ENCODE measurements at regions not wholly inside any gene's neighbourhood (a gene's known extent, or its start where the extent isn't known, plus 50 kb on each side); places are given as distances from the start of the nearest gene placed in this dataset.
"Not testable (repeated sequence)": the region's sequence is repeated elsewhere in the genome, so short reads cannot be mapped to it uniquely, and the experiment has no call there.

DNA sequence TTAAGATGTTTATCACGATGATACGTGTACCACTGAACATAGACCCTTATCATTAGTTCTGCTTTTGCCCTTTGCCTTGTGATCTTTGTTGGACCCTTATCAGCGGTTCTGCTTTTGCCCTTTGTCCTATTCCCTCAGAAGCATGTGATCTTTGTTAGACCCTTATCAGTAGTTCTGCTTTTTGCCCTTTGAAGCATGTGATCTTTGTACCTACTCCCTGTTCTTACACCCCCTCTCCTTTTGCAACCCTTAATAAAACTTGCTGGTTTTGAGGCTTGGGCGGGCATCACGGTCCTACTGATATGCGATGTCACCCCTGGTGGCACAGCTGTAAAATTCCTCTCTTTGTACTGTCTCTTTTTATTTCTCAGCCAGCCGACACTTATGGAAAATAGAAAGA is 117.0 kb downstream of the SDHAF3 start:
- not testable (repeated sequence) for DNase-seq

DNA sequence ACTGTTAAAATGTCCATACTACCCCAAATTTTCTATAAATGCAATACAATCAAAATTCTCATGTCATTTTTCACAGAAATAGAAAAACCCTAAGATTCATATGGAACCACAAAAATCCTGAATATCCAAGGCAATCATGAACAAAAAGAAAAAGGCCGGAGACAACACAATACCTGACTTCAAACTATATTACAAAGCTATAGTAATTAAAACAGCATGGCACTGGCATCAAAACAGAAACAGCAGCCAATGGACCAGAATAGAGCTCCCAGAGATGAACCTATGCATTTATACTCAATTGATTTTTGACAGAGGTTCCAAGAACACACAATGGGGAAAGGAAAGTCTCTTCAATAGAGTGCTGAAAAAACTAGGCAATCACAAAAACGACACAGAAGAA is 128.8 kb downstream of the SDHAF3 start:
- DNase-seq: no peak

DNA sequence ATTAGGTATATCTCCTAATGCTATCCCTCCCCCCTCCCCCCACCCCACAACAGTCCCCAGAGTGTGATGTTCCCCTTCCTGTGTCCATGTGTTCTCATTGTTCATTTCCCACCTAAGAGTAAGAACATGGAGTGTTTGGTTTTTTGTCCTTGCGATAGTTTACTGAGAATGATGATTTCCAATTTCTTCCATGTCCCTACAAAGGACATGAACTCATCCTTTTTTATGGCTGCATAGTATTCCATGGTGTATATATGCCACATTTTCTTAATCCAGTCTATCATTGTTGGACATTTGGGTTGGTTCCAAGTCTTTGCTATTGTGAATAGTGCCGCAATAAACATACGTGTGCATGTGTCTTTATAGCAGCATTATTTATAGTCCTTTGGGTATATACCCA is 140.7 kb downstream of the SDHAF3 start:
- not testable (repeated sequence) for DNase-seq

GRCh38 chr7:97269741-97270140 is 152.2 kb downstream of the SDHAF3 start:
- DNase-seq: no peak

DNA sequence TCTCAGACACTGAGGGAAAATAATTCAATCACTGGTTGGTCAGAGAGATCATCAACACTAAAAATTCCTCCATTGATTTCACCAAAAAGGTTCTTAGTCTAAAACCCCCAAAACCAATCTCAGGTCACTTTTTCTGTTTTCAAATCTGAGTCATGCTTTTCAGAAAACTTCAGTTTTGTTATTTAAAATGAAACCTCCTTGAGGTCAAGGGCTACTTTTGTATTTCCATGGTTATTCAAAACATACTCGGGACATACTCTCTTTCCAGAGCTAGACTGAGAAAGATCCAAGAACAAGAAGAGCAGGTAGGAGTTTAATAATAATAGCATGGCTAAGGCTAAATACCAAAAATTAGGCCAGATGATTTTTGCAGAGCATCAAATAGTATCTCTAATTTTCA is 152.8 kb downstream of the SDHAF3 start:
- no peak for DNase-seq

DNA sequence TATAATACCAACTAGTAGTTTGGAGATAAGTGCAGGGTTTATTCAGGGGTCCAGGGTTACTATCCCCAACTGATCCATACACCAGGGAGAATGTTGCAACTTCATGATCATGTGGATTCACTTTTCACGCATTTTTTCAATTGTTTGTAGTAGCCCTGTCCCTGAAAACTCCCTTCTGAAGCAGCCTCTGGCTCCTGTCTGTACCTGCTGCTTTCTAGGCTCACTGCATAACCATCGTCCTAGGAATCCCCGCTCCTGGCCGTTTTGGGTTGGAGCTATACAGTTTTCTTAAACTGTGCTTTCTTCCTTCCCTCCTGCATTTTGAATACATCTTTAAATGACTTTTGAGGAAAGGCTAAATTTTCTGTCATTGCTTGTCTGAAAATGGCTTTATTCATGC is 154.1 kb downstream of the SDHAF3 start:
- DNase-seq: no peak

- DNase-seq: no peak
Observed at GRCh38 chr7:97272237-97272975, 154.9 kb downstream of the SDHAF3 start.

DNA sequence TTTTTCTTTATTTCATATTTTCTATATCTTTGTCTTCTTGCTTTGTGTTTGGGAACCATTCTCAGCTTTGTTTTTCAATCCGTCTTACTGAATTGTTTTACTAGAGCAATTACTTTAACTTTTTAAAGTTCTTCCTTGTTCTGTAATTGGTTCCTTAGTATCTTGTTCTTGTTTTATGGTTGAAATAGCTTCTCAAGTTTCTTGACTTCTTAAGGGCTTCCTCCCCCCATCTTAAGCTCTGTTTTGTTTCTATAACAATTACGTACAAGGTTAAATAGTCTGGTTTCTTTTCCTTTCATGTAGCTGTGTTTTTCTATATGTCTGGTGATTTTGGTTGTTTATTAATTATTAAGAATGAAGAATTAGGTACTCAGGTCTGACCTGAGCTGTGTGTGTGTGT is 158.0 kb downstream of the SDHAF3 start:
- DNase-seq: no peak

DNA sequence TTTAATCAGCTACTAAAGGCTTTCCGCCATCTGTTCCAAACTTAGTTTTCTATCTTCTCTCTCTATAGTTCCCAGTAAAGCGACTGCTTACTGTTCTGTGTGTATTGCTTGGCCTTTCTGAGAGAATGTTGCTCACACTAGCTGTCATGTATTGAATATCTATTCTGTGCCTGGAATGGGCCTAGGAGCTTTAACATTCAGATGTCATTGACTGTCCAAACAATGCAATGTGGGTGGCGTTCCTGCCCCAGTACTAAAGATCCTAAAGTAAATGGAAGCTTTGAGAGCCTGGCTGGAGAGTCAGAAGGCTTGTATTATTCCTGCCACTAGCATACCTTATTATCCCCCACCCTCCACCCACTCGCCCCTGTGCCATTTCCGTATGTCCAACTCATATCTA is 163.5 kb downstream of the SDHAF3 start:
- DNase-seq: no peak

- no peak for DNase-seq
Observed at GRCh38 chr7:97285348-97285747, 167.8 kb downstream of the SDHAF3 start.

- no peak for DNase-seq
Observed at GRCh38 chr7:97293031-97293430, 175.5 kb downstream of the SDHAF3 start.

- no peak for DNase-seq
Observed at GRCh38 chr7:97298561-97298960, 181.1 kb downstream of the SDHAF3 start.

DNA sequence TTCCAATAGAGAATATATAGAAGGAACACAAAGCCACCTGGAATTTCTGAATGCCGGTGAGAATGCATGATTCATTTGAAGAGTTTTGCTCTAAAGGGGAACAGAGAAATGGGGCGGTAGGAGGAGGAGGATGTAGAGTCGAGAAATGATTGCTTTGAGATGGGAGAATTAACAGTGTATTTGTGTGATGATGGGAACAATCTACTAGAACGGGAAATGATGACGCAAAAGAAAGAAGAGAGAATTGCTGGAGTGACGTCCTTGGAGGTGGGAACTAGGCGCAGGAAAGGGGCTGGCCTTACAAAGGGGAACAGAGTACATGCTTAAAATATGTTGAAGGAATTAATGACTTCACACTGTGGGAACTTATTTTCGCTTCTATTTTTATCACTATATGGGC is 188.1 kb downstream of the SDHAF3 start:
- no peak for DNase-seq

GRCh38 chr7:97307521-97308108 is 190.1 kb downstream of the SDHAF3 start:
- DNase-seq: no peak

DNA sequence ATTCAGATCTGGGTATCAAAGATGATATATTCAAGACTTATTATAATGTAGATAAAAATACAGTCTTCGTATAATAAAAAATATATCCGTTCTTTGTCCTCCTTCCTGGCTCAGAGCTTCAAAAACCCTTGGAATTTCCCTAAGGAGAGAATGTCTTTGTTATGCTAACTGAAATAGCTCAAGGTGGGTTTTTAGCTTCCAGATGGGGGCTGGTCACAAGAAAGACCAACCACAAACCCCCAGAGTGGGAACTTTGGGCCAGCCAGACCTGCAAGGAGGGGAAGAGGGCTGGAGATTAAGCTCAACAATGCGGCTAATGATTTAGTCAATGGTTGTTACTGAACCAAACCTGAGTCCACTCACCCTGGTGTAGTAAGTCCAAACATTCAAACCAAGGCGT is 196.4 kb downstream of the SDHAF3 start:
- no peak for DNase-seq

GRCh38 chr7:97317575-97317974 is 200.1 kb downstream of the SDHAF3 start:
- no peak for DNase-seq

DNA sequence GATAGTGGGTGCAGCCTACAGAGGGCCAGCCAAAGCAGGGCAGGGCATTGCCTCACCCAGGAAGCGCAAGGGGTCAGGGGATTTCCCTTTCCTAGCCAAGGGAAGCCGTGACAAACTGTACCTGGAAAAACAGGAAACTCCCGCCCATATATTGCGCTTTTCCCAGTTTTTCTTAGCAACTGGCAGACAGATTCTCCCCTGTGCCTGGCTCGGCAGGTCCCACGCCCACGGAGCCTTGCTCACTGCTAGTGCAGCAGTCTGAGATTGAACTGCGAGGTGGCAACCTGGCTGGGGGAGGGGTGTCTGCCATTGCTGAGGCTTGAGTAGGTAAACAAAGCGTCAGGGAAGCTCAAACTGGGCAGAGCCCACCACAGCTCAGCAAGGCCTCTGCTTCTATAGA is 212.4 kb downstream of the SDHAF3 start:
- not testable (repeated sequence) for DNase-seq

GRCh38 chr7:97337849-97338248 is 220.4 kb downstream of the SDHAF3 start:
- DNase-seq: no peak

GRCh38 chr7:97342512-97342911 is 225.0 kb downstream of the SDHAF3 start:
- no peak for DNase-seq

DNA sequence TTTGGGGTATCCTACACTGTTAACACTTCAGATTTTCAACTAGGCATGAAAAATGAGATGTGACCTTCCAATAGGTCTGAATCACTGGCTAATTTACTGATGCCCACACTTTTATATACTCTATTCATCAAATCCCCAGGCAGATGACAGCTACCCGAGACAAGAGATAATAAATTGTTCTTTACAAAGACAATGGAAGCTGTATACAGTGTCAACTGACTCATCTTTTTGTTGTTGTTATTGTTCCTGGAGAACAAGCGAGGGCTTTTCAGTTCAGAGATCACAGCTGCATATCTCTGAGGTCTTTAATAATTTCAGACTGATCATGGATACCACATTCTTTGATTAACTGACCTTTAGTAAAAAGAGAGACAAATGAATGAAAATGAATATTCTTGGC is 228.9 kb downstream of the SDHAF3 start:
- DNase-seq: no peak

GRCh38 chr7:97351488-97351887 is 234.0 kb downstream of the SDHAF3 start:
- DNase-seq: no peak

- DNase-seq: no peak
Observed at GRCh38 chr7:97357459-97357858, 240.0 kb downstream of the SDHAF3 start.

DNA sequence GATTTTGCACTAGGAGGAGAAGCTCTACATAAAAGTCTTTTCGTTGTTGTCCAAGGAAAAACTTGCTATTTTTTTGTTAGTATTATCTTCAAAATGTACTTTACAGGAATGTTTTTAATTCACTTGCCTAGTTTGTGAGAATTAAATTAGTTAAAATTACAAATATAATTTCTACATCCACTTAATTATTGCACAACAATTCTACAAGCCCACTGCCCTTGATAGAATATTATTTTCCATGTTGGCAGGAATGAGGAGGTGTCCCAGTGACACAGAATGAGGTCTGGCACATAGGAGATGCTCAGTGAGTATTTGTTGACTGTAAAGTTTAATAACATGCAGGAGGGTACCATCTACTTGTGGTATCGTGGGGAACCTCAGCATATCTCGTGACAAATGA is 255.4 kb downstream of the SDHAF3 start:
- DNase-seq: no peak

DNA sequence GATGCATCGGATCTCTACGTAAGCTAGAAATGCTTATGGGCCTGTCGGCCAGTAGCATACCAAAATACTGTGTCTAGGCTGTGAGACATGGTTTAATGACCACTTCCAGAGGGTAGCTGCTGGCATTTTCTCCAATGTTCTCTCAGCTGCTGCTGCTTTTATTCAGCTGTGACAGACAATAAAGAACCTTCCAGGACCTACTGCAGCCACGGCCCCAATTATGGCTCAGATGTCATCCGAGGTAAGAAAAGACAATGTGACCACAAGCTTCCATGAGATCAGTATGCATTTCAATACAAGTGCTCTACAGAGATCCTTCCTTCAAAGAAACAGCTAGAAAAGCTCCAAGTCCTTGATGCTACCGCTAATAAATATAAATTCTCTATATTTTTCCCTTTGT is 256.2 kb downstream of the SDHAF3 start:
- no peak for DNase-seq

- no peak for DNase-seq
Observed at GRCh38 chr7:97377713-97378112, 260.2 kb downstream of the SDHAF3 start.

Data from NCI-H187 (cell line).